ENCODE measurements at regions not wholly inside any gene's neighbourhood (a gene's known extent, or its start where the extent isn't known, plus 50 kb on each side); places are given as distances from the start of the nearest gene placed in this dataset.

- 84% methylated on average over 3 of the region's 3 CpGs for WGBS
Observed at GRCh38 chr18:39486268-39486667, 1920.7 kb upstream of the CELF4 start.

GRCh38 chr18:39485696-39486095, 1920.1 kb upstream of the CELF4 start:
- no peaks in the 10 kb centered on the region for H3K4me1 ChIP-seq (ENCODE audit: control insufficient read depth in 4 of 4, insufficient read depth in 4 of 4, low read length in 3 of 4)
- no peak overlapping the region for H3K27ac ChIP-seq (ENCODE audit: low read depth in 1 of 2, low read length in 2 of 2)
- H3K4me3 ChIP-seq (ENCODE audit: low read depth in 1 of 3, low read length in 3 of 3) = no peak overlapping the region
- H3K27me3 ChIP-seq (ENCODE audit: control insufficient read depth in 4 of 4, insufficient read depth in 4 of 4, low read length in 3 of 4) = no peaks in the 10 kb centered on the region
- H3K9me3 ChIP-seq (ENCODE audit: control insufficient read depth in 4 of 4, low read length in 3 of 4) = no peaks in the 10 kb centered on the region
- H3K9ac ChIP-seq (ENCODE audit: low read depth in 1 of 2, low read length in 2 of 2) = no peak overlapping the region
- TF ChIP-seq YY1 (IDR thresholded peaks at IDR 0.05) = no peak
- no peak for TF ChIP-seq ATF3 (IDR thresholded peaks at IDR 0.05)
- no peak for TF ChIP-seq REST (IDR thresholded peaks at IDR 0.05)
- no peak for TF ChIP-seq RAD21 (IDR thresholded peaks at IDR 0.05)
- no peak for TF ChIP-seq HNF4A (conservative IDR thresholded peaks at IDR 0.05)
- H3K36me3 ChIP-seq (ENCODE audit: control insufficient read depth in 4 of 4, insufficient read depth in 3 of 4, low read depth in 1 of 4, low read length in 3 of 4) = no peaks in the 10 kb centered on the region
- no peak for DNase-seq (ENCODE audit: low spot score)
- WGBS = 13% methylated on average over 1 of the region's 1 CpG

More at GRCh38 chr18:39486268-39486667, 1920.7 kb upstream of the CELF4 start:
- no peaks in the 10 kb centered on the region for H3K36me3 ChIP-seq (ENCODE audit: control insufficient read depth in 4 of 4, insufficient read depth in 3 of 4, low read depth in 1 of 4, low read length in 3 of 4)
- no peak for DNase-seq (ENCODE audit: low spot score)
- no peak overlapping the region for H3K27ac ChIP-seq (ENCODE audit: low read depth in 1 of 2, low read length in 2 of 2)
- no peaks in the 10 kb centered on the region for H3K4me1 ChIP-seq (ENCODE audit: control insufficient read depth in 4 of 4, insufficient read depth in 4 of 4, low read length in 3 of 4)
- no peaks in the 10 kb centered on the region for H3K9me3 ChIP-seq (ENCODE audit: control insufficient read depth in 4 of 4, low read length in 3 of 4)
- H3K9ac ChIP-seq (ENCODE audit: low read depth in 1 of 2, low read length in 2 of 2) = no peak overlapping the region
- TF ChIP-seq NR2F2 (IDR thresholded peaks at IDR 0.05) (peak; percentile 22), RAD21 (IDR thresholded peaks at IDR 0.05) (no peak)
- H3K27me3 ChIP-seq (ENCODE audit: control insufficient read depth in 4 of 4, insufficient read depth in 4 of 4, low read length in 3 of 4) = no peaks in the 10 kb centered on the region
- H3K4me3 ChIP-seq (ENCODE audit: low read depth in 1 of 3, low read length in 3 of 3) = no peak overlapping the region

GRCh38 chr18:39481281-39481680, 1915.7 kb upstream of the CELF4 start:
- TF ChIP-seq TAF1 (conservative IDR thresholded peaks at IDR 0.05) (no peak), JUND (IDR thresholded peaks at IDR 0.05) (no peak), SP1 (IDR thresholded peaks at IDR 0.05) (no peak), ZBTB33 (IDR thresholded peaks at IDR 0.05) (no peak), FOXA1 (IDR thresholded peaks at IDR 0.05) (no peak), HNF4A (conservative IDR thresholded peaks at IDR 0.05) (no peak), HNF4G (IDR thresholded peaks at IDR 0.05) (no peak), YY1 (IDR thresholded peaks at IDR 0.05) (no peak)
- Histone ChIP-seq H3K9ac (ENCODE audit: low read depth in 1 of 2, low read length in 2 of 2) (no peak overlapping the region), H3K9me3 (ENCODE audit: control insufficient read depth in 4 of 4, low read length in 3 of 4) (no peaks in the 10 kb centered on the region), H3K36me3 (ENCODE audit: control insufficient read depth in 4 of 4, insufficient read depth in 3 of 4, low read depth in 1 of 4, low read length in 3 of 4) (no peaks in the 10 kb centered on the region), H3K27ac (ENCODE audit: low read depth in 1 of 2, low read length in 2 of 2) (no peak overlapping the region), H3K4me1 (ENCODE audit: control insufficient read depth in 4 of 4, insufficient read depth in 4 of 4, low read length in 3 of 4) (no peaks in the 10 kb centered on the region), H3K4me3 (ENCODE audit: low read depth in 1 of 3, low read length in 3 of 3) (no peak overlapping the region), H3K27me3 (ENCODE audit: control insufficient read depth in 4 of 4, insufficient read depth in 4 of 4, low read length in 3 of 4) (no peaks in the 10 kb centered on the region)
- DNase-seq (ENCODE audit: low spot score) = no peak
- 67% methylated on average over 4 of the region's 4 CpGs for WGBS

All from liver (tissue), 7 donors.